IPS DF 6.9 (cell line): ENCODE measurements at regions not wholly inside any gene's neighbourhood (a gene's known extent, or its start where the extent isn't known, plus 50 kb on each side); places are given as distances from the start of the nearest gene placed in this dataset.

Experiments
- DNase-seq: peaks from one replicate; pipeline ENCODE4 v3.0.0-alpha.2; 2013; ENCODE audit warnings: low read depth, low spot score
- H3K27ac ChIP-seq: one replicate; pipeline ENCODE4 v1.5.1; 2013; ENCODE audit warnings: low read length, control low read depth
- H3K27me3 ChIP-seq: 2 replicates; pipeline ENCODE4 v1.6.1; 2013; ENCODE audit warnings: mild to moderate bottlenecking, low read length; ENCODE audit not compliant: control insufficient read depth, insufficient read depth
- H3K36me3 ChIP-seq: 2 replicates; pipeline ENCODE4 v1.6.1; 2013; ENCODE audit warnings: low read length; ENCODE audit not compliant: control insufficient read depth, insufficient read depth
- H3K4me1 ChIP-seq: 2 replicates; pipeline ENCODE4 v1.6.1; 2013; ENCODE audit warnings: low read length; ENCODE audit not compliant: control insufficient read depth, insufficient read depth
- H3K4me3 ChIP-seq: 2 replicates; pipeline ENCODE4 v1.5.1; 2013; ENCODE audit warnings: mild to moderate bottlenecking, low read length
- H3K9me3 ChIP-seq: 2 replicates; pipeline ENCODE4 v1.6.1; 2013; ENCODE audit warnings: low read length, inconsistent platforms; ENCODE audit not compliant: control insufficient read depth, insufficient read depth
- WGBS: extraction: QIAGEN DNeasy Blood & Tissue Kit; methylation state at CpG from one replicate; pipeline ENCODE4 v1.1.7; 2013; ENCODE audit warnings: mixed read lengths, missing lambda C conversion rate; ENCODE audit not compliant: insufficient read length, insufficient coverage; 5-methylcytosine and 5-hydroxymethylcytosine counted together

DNA sequence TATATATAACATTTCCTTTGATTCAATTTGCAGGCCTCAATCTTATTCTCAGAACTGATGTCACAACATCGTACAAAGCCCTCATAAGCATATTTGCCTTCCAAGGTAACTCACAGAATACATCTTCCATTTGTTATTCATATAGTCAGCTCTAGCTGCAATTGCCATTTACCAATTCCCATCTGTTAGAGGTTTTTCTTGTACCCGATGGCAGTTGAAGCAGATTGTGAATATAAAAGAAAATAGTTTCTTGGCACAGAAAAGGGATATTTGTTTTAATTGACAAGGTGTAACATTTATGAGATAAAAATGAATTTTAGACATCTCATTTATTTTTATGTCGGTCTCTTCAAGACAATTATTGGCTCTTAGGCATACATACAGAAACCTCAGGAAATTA lies 311.3 kb downstream of the TRIML1 start:
- Histone ChIP-seq H3K27ac (no peak overlapping the region), H3K4me3 (no peak overlapping the region), H3K4me1 (peaks cover 2% of the 10 kb centered on the region), H3K9me3 (no peaks in the 10 kb centered on the region), H3K27me3 (no peaks in the 10 kb centered on the region), H3K36me3 (no peaks in the 10 kb centered on the region)
- no peak for DNase-seq
- no CpG with 5 or more reads among the region's 3 CpGs for WGBS

DNA sequence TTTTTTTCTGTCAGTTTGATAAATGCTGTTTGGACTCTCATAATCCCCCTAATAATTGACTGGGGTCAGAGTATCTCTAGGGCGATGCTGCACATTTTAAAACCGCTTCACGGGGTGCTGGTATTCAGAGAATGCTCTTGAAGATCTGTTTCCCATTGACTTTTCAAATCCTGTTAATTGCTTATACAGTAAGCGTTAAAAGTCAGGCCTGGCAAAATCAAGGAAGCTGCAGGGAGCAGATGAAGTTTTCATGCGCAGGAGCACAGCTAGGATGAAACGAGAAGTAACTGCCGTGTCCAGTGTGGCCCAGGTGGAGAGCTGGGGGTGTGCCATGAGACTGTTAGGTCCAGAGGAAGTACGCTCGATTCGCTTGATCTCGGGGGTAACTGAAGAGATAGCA lies 312.9 kb downstream of the TRIML1 start:
- no peaks in the 10 kb centered on the region for H3K36me3 ChIP-seq
- no peaks in the 10 kb centered on the region for H3K9me3 ChIP-seq
- DNase-seq: no peak
- no peak overlapping the region for H3K27ac ChIP-seq
- H3K4me1 ChIP-seq: peaks cover 2% of the 10 kb centered on the region
- H3K27me3 ChIP-seq: no peaks in the 10 kb centered on the region
- WGBS: no CpG with 5 or more reads among the region's 11 CpGs
- H3K4me3 ChIP-seq: no peak overlapping the region

DNA sequence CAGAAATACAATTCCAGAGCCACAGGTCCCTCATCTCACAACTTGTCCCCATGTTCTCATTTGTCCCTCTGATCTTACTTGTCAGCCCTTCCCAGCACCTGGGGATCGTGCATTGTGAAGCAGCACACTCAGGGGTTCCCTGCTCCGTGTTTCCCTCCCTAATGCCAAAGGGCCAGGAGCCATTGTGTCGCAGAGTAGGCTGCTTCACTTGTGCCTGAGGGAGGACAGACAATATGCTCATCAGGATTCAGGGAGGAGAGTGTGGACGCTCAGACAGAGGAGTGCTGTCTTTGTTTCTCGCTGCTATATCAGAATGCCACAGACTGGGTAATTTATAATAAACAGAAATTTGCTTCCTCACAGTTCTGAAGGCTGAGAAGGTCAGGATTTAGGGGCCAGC lies 315.3 kb downstream of the TRIML1 start:
- no peaks in the 10 kb centered on the region for H3K9me3 ChIP-seq
- peaks cover 2% of the 10 kb centered on the region for H3K4me1 ChIP-seq
- no peak overlapping the region for H3K27ac ChIP-seq
- WGBS: no CpG with 5 or more reads among the region's 5 CpGs
- DNase-seq: no peak
- H3K27me3 ChIP-seq: no peaks in the 10 kb centered on the region
- H3K36me3 ChIP-seq: no peaks in the 10 kb centered on the region
- no peak overlapping the region for H3K4me3 ChIP-seq

GRCh38 chr4:188455062-188455752 lies 316.0 kb downstream of the TRIML1 start:
- peaks cover 2% of the 10 kb centered on the region for H3K4me1 ChIP-seq
- H3K36me3 ChIP-seq: no peaks in the 10 kb centered on the region
- no peaks in the 10 kb centered on the region for H3K27me3 ChIP-seq
- no CpG with 5 or more reads among the region's 6 CpGs for WGBS
- no peak overlapping the region for H3K4me3 ChIP-seq
- no peaks in the 10 kb centered on the region for H3K9me3 ChIP-seq
- no peak overlapping the region for H3K27ac ChIP-seq
- no peak for DNase-seq

GRCh38 chr4:188459381-188459780 lies 320.1 kb downstream of the TRIML1 start:
- Histone ChIP-seq H3K4me1 (no peaks in the 10 kb centered on the region), H3K9me3 (0 out of 2 replicates have a peak, but pooled peaks cover 1% of the 10 kb centered on the region), H3K4me3 (no peak overlapping the region), H3K36me3 (no peaks in the 10 kb centered on the region), H3K27ac (no peak overlapping the region), H3K27me3 (no peaks in the 10 kb centered on the region)
- no peak for DNase-seq
- WGBS: no CpG with 5 or more reads among the region's 1 CpG

DNA sequence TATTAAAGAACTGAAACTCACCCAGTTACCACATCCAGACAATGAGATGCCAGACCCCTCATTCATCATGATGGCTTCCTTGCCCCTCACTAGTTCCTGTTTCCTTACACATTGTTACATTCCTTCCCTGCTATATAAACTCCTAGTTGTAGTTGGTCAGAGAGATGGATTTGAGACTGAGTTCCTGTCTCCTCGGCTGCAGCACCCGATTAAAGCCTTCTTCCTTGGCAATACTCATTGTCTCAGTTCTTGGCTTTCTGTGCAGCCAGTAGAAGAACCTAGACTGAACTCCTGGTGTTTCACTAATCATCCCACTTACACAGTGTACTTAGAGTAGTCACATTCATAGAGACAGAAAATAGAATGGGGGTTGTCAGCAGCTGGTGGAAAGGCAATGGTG lies 324.7 kb downstream of the TRIML1 start:
- no peaks in the 10 kb centered on the region for H3K27me3 ChIP-seq
- no peaks in the 10 kb centered on the region for H3K36me3 ChIP-seq
- WGBS: no CpG with 5 or more reads among the region's 2 CpGs
- no peak overlapping the region for H3K4me3 ChIP-seq
- DNase-seq: no peak
- H3K27ac ChIP-seq: no peak overlapping the region
- 0 out of 2 replicates have a peak, but pooled peaks cover 1% of the 10 kb centered on the region for H3K9me3 ChIP-seq
- H3K4me1 ChIP-seq: no peaks in the 10 kb centered on the region

DNA sequence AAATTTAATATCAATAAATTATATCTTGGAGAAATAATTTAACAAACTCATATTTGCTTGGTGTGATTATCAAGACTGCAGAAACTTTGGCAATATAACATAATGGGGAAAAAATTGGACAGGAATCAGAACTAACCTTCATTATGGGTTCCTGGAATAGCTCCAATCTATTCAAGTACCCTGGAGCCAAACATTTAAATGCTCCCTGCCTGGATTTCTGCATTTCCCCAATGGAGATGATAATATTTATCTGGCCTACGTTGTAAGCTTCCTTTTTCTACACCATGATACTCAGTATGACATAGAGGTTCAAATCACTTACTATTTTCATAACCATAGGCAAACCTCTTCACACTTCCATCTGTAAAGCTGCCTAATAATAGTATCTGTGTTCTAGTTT lies 326.8 kb downstream of the TRIML1 start:
- no peak overlapping the region for H3K4me3 ChIP-seq
- H3K27ac ChIP-seq: no peak overlapping the region
- no peaks in the 10 kb centered on the region for H3K36me3 ChIP-seq
- 0 out of 2 replicates have a peak, but pooled peaks cover 1% of the 10 kb centered on the region for H3K9me3 ChIP-seq
- WGBS: no CpG with 5 or more reads among the region's 1 CpG
- no peaks in the 10 kb centered on the region for H3K4me1 ChIP-seq
- H3K27me3 ChIP-seq: no peaks in the 10 kb centered on the region
- no peak for DNase-seq

DNA sequence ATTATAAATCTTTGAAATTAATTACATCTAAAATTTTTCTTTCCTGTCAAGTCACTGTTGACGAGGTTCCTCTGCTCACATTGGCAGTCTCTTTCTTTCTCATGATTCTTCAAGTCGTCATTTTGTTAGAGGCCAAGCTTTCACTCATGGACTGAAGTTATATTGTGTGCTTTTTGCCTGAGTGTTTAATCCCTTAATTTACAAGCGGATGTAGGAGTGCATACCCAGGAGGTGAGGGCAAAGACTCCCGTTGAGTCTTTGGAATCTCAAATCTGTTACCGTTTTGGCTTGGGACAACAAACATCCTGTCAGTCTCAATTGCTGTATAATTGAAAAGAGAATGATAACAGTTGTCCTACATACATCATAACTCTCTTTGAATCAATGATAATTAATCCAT lies 345.0 kb downstream of the TRIML1 start:
- H3K4me3 ChIP-seq: no peak overlapping the region
- no peak for DNase-seq
- no peaks in the 10 kb centered on the region for H3K9me3 ChIP-seq
- H3K4me1 ChIP-seq: no peaks in the 10 kb centered on the region
- no peak overlapping the region for H3K27ac ChIP-seq
- H3K27me3 ChIP-seq: no peaks in the 10 kb centered on the region
- no CpG with 5 or more reads among the region's 5 CpGs for WGBS
- no peaks in the 10 kb centered on the region for H3K36me3 ChIP-seq

GRCh38 chr4:188485906-188486305 lies 346.7 kb downstream of the TRIML1 start:
- DNase-seq: no peak
- Histone ChIP-seq H3K4me1 (no peaks in the 10 kb centered on the region), H3K27ac (no peak overlapping the region), H3K4me3 (no peak overlapping the region), H3K9me3 (no peaks in the 10 kb centered on the region), H3K27me3 (no peaks in the 10 kb centered on the region), H3K36me3 (no peaks in the 10 kb centered on the region)
- WGBS: no CpG with 5 or more reads among the region's 5 CpGs

- H3K4me3 ChIP-seq: no peak overlapping the region
- H3K27me3 ChIP-seq: no peaks in the 10 kb centered on the region
- H3K36me3 ChIP-seq: no peaks in the 10 kb centered on the region
- no CpG with 5 or more reads among the region's 6 CpGs for WGBS
- DNase-seq: no peak
- H3K27ac ChIP-seq: no peak overlapping the region
- H3K4me1 ChIP-seq: no peaks in the 10 kb centered on the region
- no peaks in the 10 kb centered on the region for H3K9me3 ChIP-seq
Measured at GRCh38 chr4:188492886-188493285, 353.6 kb downstream of the TRIML1 start.

- no peaks in the 10 kb centered on the region for H3K36me3 ChIP-seq
- WGBS: no CpG with 5 or more reads among the region's 2 CpGs
- H3K27me3 ChIP-seq: no peaks in the 10 kb centered on the region
- no peak overlapping the region for H3K27ac ChIP-seq
- no peak for DNase-seq
- no peak overlapping the region for H3K4me3 ChIP-seq
- no peaks in the 10 kb centered on the region for H3K9me3 ChIP-seq
- H3K4me1 ChIP-seq: no peaks in the 10 kb centered on the region
Measured at GRCh38 chr4:188495169-188495568, 355.9 kb downstream of the TRIML1 start.
